ENCODE measurements at regions not wholly inside any gene's neighbourhood (a gene's known extent, or its start where the extent isn't known, plus 50 kb on each side); places are given as distances from the start of the nearest gene placed in this dataset.

- TF ChIP-seq ZNF462 (CRISPR knock-in tag; IDR thresholded peaks at IDR 0.05) (no peak), POLR2AphosphoS5 (IDR thresholded peaks at IDR 0.05; ENCODE audit: low read depth) (no peak)
- TF ChIP-seq, protein P1, sequence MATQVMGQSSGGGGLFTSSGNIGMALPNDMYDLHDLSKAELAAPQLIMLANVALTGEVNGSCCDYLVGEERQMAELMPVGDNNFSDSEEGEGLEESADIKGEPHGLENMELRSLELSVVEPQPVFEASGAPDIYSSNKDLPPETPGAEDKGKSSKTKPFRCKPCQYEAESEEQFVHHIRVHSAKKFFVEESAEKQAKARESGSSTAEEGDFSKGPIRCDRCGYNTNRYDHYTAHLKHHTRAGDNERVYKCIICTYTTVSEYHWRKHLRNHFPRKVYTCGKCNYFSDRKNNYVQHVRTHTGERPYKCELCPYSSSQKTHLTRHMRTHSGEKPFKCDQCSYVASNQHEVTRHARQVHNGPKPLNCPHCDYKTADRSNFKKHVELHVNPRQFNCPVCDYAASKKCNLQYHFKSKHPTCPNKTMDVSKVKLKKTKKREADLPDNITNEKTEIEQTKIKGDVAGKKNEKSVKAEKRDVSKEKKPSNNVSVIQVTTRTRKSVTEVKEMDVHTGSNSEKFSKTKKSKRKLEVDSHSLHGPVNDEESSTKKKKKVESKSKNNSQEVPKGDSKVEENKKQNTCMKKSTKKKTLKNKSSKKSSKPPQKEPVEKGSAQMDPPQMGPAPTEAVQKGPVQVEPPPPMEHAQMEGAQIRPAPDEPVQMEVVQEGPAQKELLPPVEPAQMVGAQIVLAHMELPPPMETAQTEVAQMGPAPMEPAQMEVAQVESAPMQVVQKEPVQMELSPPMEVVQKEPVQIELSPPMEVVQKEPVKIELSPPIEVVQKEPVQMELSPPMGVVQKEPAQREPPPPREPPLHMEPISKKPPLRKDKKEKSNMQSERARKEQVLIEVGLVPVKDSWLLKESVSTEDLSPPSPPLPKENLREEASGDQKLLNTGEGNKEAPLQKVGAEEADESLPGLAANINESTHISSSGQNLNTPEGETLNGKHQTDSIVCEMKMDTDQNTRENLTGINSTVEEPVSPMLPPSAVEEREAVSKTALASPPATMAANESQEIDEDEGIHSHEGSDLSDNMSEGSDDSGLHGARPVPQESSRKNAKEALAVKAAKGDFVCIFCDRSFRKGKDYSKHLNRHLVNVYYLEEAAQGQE (IDR thresholded peaks at IDR 0.05; ENCODE audit: unreplicated experiment) = no peak
- TF ChIP-seq, protein P2, sequence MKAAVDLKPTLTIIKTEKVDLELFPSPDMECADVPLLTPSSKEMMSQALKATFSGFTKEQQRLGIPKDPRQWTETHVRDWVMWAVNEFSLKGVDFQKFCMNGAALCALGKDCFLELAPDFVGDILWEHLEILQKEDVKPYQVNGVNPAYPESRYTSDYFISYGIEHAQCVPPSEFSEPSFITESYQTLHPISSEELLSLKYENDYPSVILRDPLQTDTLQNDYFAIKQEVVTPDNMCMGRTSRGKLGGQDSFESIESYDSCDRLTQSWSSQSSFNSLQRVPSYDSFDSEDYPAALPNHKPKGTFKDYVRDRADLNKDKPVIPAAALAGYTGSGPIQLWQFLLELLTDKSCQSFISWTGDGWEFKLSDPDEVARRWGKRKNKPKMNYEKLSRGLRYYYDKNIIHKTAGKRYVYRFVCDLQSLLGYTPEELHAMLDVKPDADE (IDR thresholded peaks at IDR 0.05) = no peak
Observed at GRCh38 chr15:92315144-92315543, 78.5 kb upstream of the ST8SIA2 start (continued).

Data from GM23338 (cell line).